ENCODE measurements at regions not wholly inside any gene's neighbourhood (a gene's known extent, or its start where the extent isn't known, plus 50 kb on each side); places are given as distances from the start of the nearest gene placed in this dataset.

DNA sequence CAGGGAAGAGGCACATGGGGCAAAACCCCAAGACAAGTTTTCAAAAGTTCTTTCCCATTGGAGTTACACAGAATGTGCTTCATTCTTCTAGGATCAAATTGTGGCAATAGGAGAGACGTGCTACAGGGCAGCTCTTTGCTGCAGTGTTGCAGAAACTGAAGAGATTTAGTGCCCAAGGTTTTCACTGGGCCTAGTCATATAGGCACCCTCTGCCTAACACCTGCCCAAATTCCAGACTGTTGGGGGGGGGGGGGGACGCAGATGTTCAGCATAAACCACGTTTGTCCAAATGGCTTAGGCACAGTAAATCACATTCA, 346.8 kb upstream of the ZNF717 start (continued):
- TF ChIP-seq, protein P1, sequence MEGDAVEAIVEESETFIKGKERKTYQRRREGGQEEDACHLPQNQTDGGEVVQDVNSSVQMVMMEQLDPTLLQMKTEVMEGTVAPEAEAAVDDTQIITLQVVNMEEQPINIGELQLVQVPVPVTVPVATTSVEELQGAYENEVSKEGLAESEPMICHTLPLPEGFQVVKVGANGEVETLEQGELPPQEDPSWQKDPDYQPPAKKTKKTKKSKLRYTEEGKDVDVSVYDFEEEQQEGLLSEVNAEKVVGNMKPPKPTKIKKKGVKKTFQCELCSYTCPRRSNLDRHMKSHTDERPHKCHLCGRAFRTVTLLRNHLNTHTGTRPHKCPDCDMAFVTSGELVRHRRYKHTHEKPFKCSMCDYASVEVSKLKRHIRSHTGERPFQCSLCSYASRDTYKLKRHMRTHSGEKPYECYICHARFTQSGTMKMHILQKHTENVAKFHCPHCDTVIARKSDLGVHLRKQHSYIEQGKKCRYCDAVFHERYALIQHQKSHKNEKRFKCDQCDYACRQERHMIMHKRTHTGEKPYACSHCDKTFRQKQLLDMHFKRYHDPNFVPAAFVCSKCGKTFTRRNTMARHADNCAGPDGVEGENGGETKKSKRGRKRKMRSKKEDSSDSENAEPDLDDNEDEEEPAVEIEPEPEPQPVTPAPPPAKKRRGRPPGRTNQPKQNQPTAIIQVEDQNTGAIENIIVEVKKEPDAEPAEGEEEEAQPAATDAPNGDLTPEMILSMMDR (IDR thresholded peaks at IDR 0.05): no peak
- TF ChIP-seq NRF1 (IDR thresholded peaks at IDR 0.05; ENCODE audit: low read depth, low read length): no peak
- no peak for TF ChIP-seq EZH2phosphoT487 (IDR thresholded peaks at IDR 0.05; ENCODE audit: borderline replicate concordance, low read depth)
- no peak for TF ChIP-seq MEF2A (IDR thresholded peaks at IDR 0.05; ENCODE audit: borderline replicate concordance, low read depth)
- TF ChIP-seq, protein P2, sequence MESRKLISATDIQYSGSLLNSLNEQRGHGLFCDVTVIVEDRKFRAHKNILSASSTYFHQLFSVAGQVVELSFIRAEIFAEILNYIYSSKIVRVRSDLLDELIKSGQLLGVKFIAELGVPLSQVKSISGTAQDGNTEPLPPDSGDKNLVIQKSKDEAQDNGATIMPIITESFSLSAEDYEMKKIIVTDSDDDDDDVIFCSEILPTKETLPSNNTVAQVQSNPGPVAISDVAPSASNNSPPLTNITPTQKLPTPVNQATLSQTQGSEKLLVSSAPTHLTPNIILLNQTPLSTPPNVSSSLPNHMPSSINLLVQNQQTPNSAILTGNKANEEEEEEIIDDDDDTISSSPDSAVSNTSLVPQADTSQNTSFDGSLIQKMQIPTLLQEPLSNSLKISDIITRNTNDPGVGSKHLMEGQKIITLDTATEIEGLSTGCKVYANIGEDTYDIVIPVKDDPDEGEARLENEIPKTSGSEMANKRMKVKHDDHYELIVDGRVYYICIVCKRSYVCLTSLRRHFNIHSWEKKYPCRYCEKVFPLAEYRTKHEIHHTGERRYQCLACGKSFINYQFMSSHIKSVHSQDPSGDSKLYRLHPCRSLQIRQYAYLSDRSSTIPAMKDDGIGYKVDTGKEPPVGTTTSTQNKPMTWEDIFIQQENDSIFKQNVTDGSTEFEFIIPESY (IDR thresholded peaks at IDR 0.05; ENCODE audit: borderline replicate concordance, low read depth): no peak
- TF ChIP-seq NFIC (IDR thresholded peaks at IDR 0.05; ENCODE audit: borderline replicate concordance): no peak
- TF ChIP-seq GATA2 (CRISPR knock-in tag; IDR thresholded peaks at IDR 0.05): no peak

DNA sequence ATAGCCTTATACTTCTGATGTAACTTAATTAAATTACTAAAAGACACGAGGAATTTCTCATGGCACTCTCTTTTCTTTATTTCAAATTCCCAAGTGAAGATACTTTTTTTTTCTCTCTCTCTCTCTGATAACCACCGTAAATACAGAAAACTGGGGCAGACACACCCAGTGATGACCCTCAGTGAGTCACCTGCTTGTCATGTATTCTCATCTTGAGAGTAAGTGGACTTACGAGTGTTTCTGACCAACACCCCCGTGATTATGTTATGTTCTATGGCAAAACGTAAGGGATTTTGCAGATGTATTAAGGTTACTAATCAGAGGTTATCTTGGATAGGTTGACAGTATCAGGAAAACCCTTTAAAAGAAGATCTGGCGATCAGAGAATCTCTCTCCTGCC, 348.8 kb upstream of the ZNF717 start:
- CTCF ChIA-PET: interaction anchor here (0.7 kb wide), 1 partner anchor 452 kb away, joined by 3 read pairs; no protein-coding TSS in a partner anchor
- Histone ChIP-seq H3K9ac (no peak overlapping the region), H3K27me3 (ENCODE audit: insufficient read depth) (no peaks in the 10 kb centered on the region), H3K4me3 (ENCODE audit: low read depth in 2 of 2, low read length in 1 of 2) (no peak overlapping the region), H3K36me3 (replicated peaks in 1 of 2; ENCODE audit: control insufficient read depth in 1 of 2, insufficient read depth in 2 of 2, low read length in 1 of 2) (no peaks in the 10 kb centered on the region), H4K20me1 (ENCODE audit: insufficient read depth) (no peaks in the 10 kb centered on the region), H3K27ac (ENCODE audit: low read depth in 2 of 2, low read length in 1 of 2) (no peak overlapping the region), H3K9me3 (no peaks in the 10 kb centered on the region), H3F3A (replicated peaks; ENCODE audit: insufficient read depth) (no peaks in the 10 kb centered on the region), H3K79me2 (ENCODE audit: insufficient read depth) (no peaks in the 10 kb centered on the region), H3K4me2 (no peak overlapping the region), H2AFZ (ENCODE audit: low read depth) (no peak overlapping the region), H3K9me2 (no peaks in the 10 kb centered on the region), H3K4me1 (ENCODE audit: control insufficient read depth in 1 of 2, insufficient read depth in 2 of 2, low read depth in 1 of 2, low read length in 1 of 2) (peaks cover 0 to 1% of the 10 kb centered on the region in 2 experiments; a peak in 1 of 4 replicates)
- POLR2A ChIA-PET: no interaction called here
- WGBS (ENCODE audit: low lambda C conversion rate): 33% methylated on average over 6 of the region's 6 CpGs
- TF ChIP-seq, protein P1 (IDR thresholded peaks at IDR 0.05): no peak
- TF ChIP-seq NRF1 (IDR thresholded peaks at IDR 0.05; ENCODE audit: low read depth, low read length) (no peak), GABPA (IDR thresholded peaks at IDR 0.05; ENCODE audit: low read depth) (no peak)
- TF ChIP-seq, protein P3, sequence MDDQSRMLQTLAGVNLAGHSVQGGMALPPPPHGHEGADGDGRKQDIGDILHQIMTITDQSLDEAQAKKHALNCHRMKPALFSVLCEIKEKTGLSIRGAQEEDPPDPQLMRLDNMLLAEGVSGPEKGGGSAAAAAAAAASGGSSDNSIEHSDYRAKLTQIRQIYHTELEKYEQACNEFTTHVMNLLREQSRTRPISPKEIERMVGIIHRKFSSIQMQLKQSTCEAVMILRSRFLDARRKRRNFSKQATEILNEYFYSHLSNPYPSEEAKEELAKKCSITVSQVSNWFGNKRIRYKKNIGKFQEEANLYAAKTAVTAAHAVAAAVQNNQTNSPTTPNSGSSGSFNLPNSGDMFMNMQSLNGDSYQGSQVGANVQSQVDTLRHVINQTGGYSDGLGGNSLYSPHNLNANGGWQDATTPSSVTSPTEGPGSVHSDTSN (IDR thresholded peaks at IDR 0.05): no peak
- DNase-seq: no peak
